ENCODE measurements at regions not wholly inside any gene's neighbourhood (a gene's known extent, or its start where the extent isn't known, plus 50 kb on each side); places are given as distances from the start of the nearest gene placed in this dataset.

DNA sequence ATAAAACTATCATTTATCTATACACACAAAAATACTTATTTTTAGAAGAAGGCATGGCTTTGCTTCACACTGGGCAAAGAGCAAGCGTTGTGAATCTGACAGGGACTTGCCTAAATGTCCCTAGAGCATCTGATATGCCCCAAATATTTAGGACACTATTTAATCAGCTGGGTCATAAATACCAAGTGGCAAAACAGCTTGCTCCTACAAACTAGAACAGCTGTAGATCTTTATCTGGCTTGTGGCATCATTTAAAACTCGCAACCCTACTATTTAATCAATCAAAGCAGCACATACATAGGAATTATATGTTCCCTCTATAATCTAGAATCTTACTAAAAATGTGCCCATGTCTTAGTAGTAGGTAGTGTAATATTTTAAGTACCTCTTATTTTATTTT lies 999.5 kb downstream of the JRKL start:
- H3K27ac ChIP-seq = no peak overlapping the region
- TF ChIP-seq, protein P1, sequence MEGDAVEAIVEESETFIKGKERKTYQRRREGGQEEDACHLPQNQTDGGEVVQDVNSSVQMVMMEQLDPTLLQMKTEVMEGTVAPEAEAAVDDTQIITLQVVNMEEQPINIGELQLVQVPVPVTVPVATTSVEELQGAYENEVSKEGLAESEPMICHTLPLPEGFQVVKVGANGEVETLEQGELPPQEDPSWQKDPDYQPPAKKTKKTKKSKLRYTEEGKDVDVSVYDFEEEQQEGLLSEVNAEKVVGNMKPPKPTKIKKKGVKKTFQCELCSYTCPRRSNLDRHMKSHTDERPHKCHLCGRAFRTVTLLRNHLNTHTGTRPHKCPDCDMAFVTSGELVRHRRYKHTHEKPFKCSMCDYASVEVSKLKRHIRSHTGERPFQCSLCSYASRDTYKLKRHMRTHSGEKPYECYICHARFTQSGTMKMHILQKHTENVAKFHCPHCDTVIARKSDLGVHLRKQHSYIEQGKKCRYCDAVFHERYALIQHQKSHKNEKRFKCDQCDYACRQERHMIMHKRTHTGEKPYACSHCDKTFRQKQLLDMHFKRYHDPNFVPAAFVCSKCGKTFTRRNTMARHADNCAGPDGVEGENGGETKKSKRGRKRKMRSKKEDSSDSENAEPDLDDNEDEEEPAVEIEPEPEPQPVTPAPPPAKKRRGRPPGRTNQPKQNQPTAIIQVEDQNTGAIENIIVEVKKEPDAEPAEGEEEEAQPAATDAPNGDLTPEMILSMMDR (conservative IDR thresholded peaks at IDR 0.05) = no peak

DNA sequence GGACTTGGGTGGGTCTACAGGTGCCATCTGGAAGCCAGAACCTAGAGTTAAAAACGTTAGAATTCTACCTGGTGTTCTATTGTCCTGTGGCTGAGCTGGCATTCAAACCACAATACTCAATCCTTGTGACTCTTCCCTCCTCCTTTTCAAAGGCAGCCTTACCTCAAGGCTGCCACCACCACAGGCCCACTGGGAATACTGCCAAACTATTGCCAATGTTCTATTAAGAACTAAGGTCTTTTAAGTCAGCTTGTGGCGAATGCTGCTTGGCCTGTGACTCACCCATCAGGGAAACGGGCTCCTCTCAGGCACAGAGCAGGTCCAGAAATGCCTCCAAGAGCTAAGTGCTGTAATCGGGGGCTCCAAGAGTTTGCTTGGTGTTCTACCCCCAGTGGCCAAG lies 1008.4 kb downstream of the JRKL start:
- TF ChIP-seq, protein P1 (conservative IDR thresholded peaks at IDR 0.05) = no peak
- H3K27ac ChIP-seq = no peak overlapping the region

DNA sequence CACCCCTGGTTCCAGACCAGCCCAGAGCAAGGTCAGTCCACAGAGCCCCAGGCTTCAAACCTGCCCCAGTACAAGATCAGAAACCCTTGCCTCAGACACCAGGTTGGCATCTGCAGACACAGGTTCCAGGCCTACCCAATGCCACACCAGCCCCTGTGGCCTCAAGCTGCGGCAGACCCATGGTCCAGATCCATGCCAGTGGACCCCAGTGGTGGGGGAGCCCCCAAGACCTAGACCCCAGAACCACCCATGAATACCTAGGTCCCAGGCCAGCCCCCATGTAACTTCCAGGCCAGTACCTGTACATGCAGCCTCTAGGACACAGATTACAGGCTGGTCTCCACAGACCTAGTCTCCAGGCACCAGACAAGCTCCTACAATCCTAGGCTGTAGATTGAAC lies 1019.3 kb downstream of the JRKL start:
- no peak overlapping the region for H3K27ac ChIP-seq
- TF ChIP-seq, protein P1 (conservative IDR thresholded peaks at IDR 0.05) = no peak

DNA sequence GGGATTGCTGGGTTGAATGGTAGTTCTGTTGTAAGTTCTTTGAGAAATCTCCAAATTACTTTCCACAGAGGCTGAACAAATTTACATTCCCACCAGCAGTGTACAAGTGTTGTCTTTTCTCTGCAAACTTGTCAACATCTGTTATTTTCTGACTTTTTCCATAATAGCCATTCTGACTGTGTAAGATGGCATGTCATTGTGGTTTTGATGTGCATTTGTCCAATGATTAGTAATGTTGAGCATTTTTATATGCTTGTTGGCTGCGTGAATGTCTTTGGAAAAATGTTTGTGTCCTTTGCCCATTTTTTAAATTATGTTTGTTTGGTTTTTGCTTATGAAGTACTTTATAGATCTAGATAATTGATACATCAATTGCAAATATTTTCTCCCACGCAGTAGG lies 1025.0 kb downstream of the JRKL start:
- TF ChIP-seq, protein P1 (conservative IDR thresholded peaks at IDR 0.05) = no peak
- no peak overlapping the region for H3K27ac ChIP-seq

- no peak overlapping the region for H3K27ac ChIP-seq
- TF ChIP-seq, protein P1 (conservative IDR thresholded peaks at IDR 0.05) = no peak
Measured at GRCh38 chr11:97419729-97420128, 1029.9 kb downstream of the JRKL start.

DNA sequence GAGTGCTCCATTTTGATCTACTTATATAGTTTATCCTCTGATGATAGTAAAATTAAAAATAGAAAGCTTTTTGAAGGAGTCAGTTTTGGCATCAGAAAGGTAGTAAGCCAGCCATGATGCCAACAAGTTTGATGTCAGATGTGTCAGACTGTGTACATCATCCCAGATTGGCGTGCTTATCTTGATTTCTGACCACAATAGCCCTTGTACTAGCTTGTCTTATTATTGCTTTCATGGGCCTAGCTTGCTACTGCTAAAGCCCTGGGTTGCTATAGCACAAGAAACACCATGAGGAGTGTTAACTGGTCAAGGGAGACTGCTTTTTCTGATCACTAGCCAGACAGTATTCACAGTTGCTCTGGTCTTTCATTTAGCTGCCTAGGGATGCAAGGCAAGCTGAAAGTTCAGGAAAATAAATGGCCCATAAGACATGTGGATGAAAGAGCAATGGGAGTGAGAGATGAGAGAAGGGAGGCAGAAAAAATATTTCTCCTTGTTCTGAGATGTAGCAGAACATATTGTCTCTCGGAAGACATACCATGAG lies 1038.5 kb downstream of the JRKL start:
- no peak overlapping the region for H3K27ac ChIP-seq
- TF ChIP-seq, protein P1 (conservative IDR thresholded peaks at IDR 0.05) = no peak

DNA sequence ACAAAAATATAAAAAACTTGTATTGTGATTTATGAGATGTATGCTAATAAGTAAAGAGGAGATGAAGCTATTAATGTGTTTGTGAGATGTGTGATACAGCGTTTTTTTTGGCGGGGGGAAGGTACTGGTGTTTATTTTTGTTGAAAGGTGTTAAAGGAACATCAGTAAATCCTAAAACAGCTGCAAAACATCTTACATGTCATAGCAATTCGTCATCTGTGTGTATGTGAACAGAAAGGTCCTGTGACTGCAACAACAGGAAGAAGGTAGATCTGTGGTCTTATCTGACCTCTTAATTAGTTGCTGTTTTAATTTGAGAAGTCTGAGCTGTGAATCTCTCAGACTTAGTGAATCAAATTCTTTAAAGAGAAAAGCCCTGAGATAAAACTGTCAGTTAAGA lies 1041.1 kb downstream of the JRKL start:
- no peak overlapping the region for H3K27ac ChIP-seq
- TF ChIP-seq, protein P1 (conservative IDR thresholded peaks at IDR 0.05) = no peak
